SH-SY5Y (cell line): ENCODE measurements at regions not wholly inside any gene's neighbourhood (a gene's known extent, or its start where the extent isn't known, plus 50 kb on each side); places are given as distances from the start of the nearest gene placed in this dataset.

ENCODE experiments used
- GATA2 ChIP-seq: IDR thresholded peaks from 2 replicates; pipeline ENCODE4 v1.6.1; 2011; ENCODE audit warnings: mild to moderate bottlenecking, low read depth, low read length
- GATA3 ChIP-seq: IDR thresholded peaks from 2 replicates; pipeline ENCODE4 v1.6.1; 2011; ENCODE audit warnings: low read depth, mild to moderate bottlenecking, low read length, moderate library complexity

DNA sequence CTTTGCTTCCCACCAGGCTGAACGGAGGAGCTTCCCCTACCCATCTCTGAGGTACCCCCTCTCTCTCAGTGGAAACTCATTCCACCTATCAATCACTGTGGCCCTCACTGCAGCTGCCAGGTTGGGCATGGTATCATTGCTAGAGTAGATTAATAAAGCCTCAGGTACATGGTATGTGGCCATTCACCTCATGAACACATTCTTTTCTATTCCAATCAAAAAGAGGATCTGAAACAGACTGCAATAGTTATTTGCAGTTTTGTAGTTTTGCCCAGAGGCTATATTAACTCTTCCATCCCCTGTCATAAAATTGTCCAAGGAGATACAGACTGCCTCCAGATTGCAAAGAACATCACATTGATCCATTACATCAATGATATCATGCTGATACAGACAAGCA lies 85.8 kb upstream of the MVB12B start:
- TF ChIP-seq GATA2: no peak
- no peak for TF ChIP-seq GATA3
